ENCODE measurements at regions not wholly inside any gene's neighbourhood (a gene's known extent, or its start where the extent isn't known, plus 50 kb on each side); places are given as distances from the start of the nearest gene placed in this dataset.

DNA sequence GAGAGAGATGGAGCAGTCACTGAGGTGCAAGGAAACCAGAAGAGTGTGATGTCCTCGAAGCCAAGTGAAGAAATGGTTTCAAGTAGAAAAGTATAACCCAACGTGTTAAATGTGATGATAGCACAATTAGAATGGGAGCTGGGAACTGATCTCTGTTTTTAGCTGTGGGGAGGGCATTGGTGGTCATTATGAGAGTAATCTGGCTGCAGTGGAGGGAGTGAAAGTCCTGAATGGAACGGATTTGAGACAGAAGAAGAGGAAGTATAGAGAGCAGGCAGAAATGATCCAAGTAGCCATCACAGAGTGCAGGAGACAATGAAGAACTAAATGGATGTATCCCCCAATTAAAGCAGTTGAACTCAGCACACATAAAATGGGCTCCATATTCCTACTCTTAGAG is 235.3 kb downstream of the IGSF11 start:
- H3K4me1 ChIP-seq (ENCODE audit: insufficient read depth, low read length): no peaks in the 10 kb centered on the region
- no TSS peak for BruUV-seq (replicated peaks)
- DNase-seq (no peak), ATAC-seq (no peak)
- no peaks in the 10 kb centered on the region for H3K79me2 ChIP-seq (ENCODE audit: low read length)
- H3F3A ChIP-seq (ENCODE audit: low read length, unreplicated experiment): no peaks in the 10 kb centered on the region
- H3K27me3 ChIP-seq (ENCODE audit: low read length): no peaks in the 10 kb centered on the region
- H2AFZ ChIP-seq (ENCODE audit: low read length): no peak overlapping the region
- H3K9me2 ChIP-seq (replicated peaks; ENCODE audit: low read length): no peaks in the 10 kb centered on the region
- POLR2A ChIA-PET (ENCODE audit: unreplicated experiment): no interaction called here
- H3K9ac ChIP-seq (ENCODE audit: low read length): no peak overlapping the region
- CTCF ChIA-PET: no interaction called here
- no peak overlapping the region for H3K27ac ChIP-seq (ENCODE audit: low read length)
- H3K4me3 ChIP-seq (ENCODE audit: low read length): no peak overlapping the region
- no peaks in the 10 kb centered on the region for H4K20me1 ChIP-seq (ENCODE audit: low read length)
- no peaks in the 10 kb centered on the region for H3K9me3 ChIP-seq (ENCODE audit: low read length)
- no peak overlapping the region for H3K4me2 ChIP-seq (ENCODE audit: low read length)
- no peaks in the 10 kb centered on the region for H3K36me3 ChIP-seq (ENCODE audit: low read depth, low read length)
- TF ChIP-seq, protein P1, sequence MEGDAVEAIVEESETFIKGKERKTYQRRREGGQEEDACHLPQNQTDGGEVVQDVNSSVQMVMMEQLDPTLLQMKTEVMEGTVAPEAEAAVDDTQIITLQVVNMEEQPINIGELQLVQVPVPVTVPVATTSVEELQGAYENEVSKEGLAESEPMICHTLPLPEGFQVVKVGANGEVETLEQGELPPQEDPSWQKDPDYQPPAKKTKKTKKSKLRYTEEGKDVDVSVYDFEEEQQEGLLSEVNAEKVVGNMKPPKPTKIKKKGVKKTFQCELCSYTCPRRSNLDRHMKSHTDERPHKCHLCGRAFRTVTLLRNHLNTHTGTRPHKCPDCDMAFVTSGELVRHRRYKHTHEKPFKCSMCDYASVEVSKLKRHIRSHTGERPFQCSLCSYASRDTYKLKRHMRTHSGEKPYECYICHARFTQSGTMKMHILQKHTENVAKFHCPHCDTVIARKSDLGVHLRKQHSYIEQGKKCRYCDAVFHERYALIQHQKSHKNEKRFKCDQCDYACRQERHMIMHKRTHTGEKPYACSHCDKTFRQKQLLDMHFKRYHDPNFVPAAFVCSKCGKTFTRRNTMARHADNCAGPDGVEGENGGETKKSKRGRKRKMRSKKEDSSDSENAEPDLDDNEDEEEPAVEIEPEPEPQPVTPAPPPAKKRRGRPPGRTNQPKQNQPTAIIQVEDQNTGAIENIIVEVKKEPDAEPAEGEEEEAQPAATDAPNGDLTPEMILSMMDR (conservative IDR thresholded peaks at IDR 0.05; ENCODE audit: low read depth, low read length): no peak
- TF ChIP-seq EZH2phosphoT487 (IDR thresholded peaks at IDR 0.05; ENCODE audit: borderline replicate concordance, low read length) (no peak), EZH2 (IDR thresholded peaks at IDR 0.05; ENCODE audit: low read length, unreplicated experiment) (no peak)
- intact Hi-C loops (cut with micrococcal nuclease): no loop called here

DNA sequence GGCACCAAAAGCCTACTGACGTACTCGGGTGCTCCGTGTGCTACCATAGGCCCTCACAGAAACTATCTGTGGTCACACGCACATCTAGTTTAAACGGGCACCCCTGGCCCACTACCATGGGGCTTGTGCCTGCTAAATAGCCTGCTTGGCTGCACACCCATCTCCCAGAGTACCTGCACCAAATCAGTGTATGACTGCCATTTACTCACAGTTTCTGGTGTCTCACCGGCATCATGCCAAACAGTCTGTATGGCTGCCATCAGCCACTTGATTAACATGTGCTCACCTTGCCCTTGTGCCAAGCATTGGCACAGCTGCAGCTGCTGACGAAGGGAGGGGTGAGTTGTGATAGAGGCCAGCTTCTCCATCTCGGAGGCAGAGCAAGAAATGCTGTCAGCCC is 232.7 kb downstream of the IGSF11 start:
- ChIA-PET POLR2A (ENCODE audit: unreplicated experiment) (no interaction called here), CTCF (no interaction called here)
- Histone ChIP-seq H3K9me2 (replicated peaks; ENCODE audit: low read length) (no peaks in the 10 kb centered on the region), H3K79me2 (ENCODE audit: low read length) (no peaks in the 10 kb centered on the region), H3K4me3 (ENCODE audit: low read length) (no peak overlapping the region), H3K4me2 (ENCODE audit: low read length) (no peak overlapping the region), H3F3A (ENCODE audit: low read length, unreplicated experiment) (no peaks in the 10 kb centered on the region), H3K27ac (ENCODE audit: low read length) (no peak overlapping the region), H4K20me1 (ENCODE audit: low read length) (no peaks in the 10 kb centered on the region), H3K36me3 (ENCODE audit: low read depth, low read length) (no peaks in the 10 kb centered on the region), H3K9me3 (ENCODE audit: low read length) (no peaks in the 10 kb centered on the region), H2AFZ (ENCODE audit: low read length) (no peak overlapping the region), H3K27me3 (ENCODE audit: low read length) (no peaks in the 10 kb centered on the region), H3K9ac (ENCODE audit: low read length) (no peak overlapping the region), H3K4me1 (ENCODE audit: insufficient read depth, low read length) (no peaks in the 10 kb centered on the region)
- no TSS peak for BruUV-seq (replicated peaks)
- ATAC-seq (no peak), DNase-seq (no peak)
- TF ChIP-seq EZH2 (IDR thresholded peaks at IDR 0.05; ENCODE audit: low read length, unreplicated experiment): no peak
- no peak for TF ChIP-seq EZH2phosphoT487 (IDR thresholded peaks at IDR 0.05; ENCODE audit: borderline replicate concordance, low read length)
- TF ChIP-seq, protein P1 (conservative IDR thresholded peaks at IDR 0.05; ENCODE audit: low read depth, low read length): no peak
- intact Hi-C loops (cut with micrococcal nuclease): no loop called here

DNA sequence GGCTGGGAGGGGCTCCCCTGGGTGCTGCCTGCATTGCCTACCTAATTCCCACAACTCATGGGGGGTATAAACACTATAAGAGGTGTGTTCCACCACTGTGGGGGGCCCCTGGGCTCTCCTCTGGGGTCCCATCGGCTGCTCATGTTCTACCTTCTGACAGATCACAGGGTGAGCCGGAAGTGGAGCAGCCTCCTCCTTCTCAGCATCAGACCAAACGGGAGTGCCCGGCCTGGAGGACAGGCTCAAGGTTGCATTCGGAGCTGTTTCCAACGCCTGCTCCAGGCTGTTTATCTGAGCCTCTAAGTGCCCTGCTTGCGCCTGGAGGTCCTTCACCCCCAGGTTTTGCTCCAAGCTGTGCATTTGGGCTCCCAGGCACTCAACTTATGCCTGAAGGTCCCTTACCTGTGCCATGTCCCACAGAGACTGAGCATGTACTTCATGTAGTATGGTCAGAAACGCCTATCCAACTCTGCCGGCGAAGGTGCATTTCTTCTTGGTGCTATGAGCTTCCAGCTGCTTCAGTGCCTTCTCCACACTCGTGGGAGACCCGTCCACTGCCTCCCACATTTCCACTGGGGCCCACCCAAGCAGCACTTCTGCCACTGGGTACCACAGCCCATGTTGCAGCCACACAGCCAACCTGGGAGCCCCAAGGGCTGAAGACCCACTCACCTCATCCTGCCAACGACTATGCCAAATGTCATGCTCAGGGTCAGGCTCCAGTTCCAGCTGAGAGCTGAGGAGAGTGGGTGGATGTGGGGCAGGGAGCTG is 232.1 kb downstream of the IGSF11 start:
- ChIA-PET CTCF (no interaction called here), POLR2A (ENCODE audit: unreplicated experiment) (no interaction called here)
- BruUV-seq (replicated peaks): no TSS peak
- DNase-seq (no peak), ATAC-seq (no peak)
- Histone ChIP-seq H3K4me3 (ENCODE audit: low read length) (no peak overlapping the region), H3F3A (ENCODE audit: low read length, unreplicated experiment) (no peaks in the 10 kb centered on the region), H4K20me1 (ENCODE audit: low read length) (no peaks in the 10 kb centered on the region), H3K36me3 (ENCODE audit: low read depth, low read length) (no peaks in the 10 kb centered on the region), H3K9me2 (replicated peaks; ENCODE audit: low read length) (no peaks in the 10 kb centered on the region), H3K4me1 (ENCODE audit: insufficient read depth, low read length) (no peaks in the 10 kb centered on the region), H3K27ac (ENCODE audit: low read length) (no peak overlapping the region), H3K27me3 (ENCODE audit: low read length) (no peaks in the 10 kb centered on the region), H3K4me2 (ENCODE audit: low read length) (no peak overlapping the region), H3K9ac (ENCODE audit: low read length) (no peak overlapping the region), H3K79me2 (ENCODE audit: low read length) (no peaks in the 10 kb centered on the region), H3K9me3 (ENCODE audit: low read length) (no peaks in the 10 kb centered on the region), H2AFZ (ENCODE audit: low read length) (no peak overlapping the region)
- intact Hi-C loops (cut with micrococcal nuclease): no loop called here
- TF ChIP-seq, protein P1 (conservative IDR thresholded peaks at IDR 0.05; ENCODE audit: low read depth, low read length): no peak
- TF ChIP-seq EZH2 (IDR thresholded peaks at IDR 0.05; ENCODE audit: low read length, unreplicated experiment) (no peak), EZH2phosphoT487 (IDR thresholded peaks at IDR 0.05; ENCODE audit: borderline replicate concordance, low read length) (no peak)

All from PC-3 (cell line).